NCI-H2081 (cell line): ENCODE measurements at regions not wholly inside any gene's neighbourhood (a gene's known extent, or its start where the extent isn't known, plus 50 kb on each side); places are given as distances from the start of the nearest gene placed in this dataset.

Source experiments
- DNase-seq, 2 experiments: peaks; one replicate each; lab custom pipeline; 2025; lab: John Stamatoyannopoulos, UW

GRCh38 chr5:4722886-4723285 lies 417.2 kb upstream of the ADAMTS16 start:
- DNase-seq, result no peak

- no peak for DNase-seq
These were observed 414.5 kb upstream of the ADAMTS16 start for GRCh38 chr5:4725594-4725993.

- no peak for DNase-seq
These were observed 409.9 kb upstream of the ADAMTS16 start for GRCh38 chr5:4730279-4730678.

- no peak for DNase-seq
These were observed 405.8 kb upstream of the ADAMTS16 start for GRCh38 chr5:4734348-4734747.

- DNase-seq, result no peak
These were observed 404.9 kb upstream of the ADAMTS16 start for GRCh38 chr5:4735261-4735660.

- DNase-seq, result no peak
These were observed 402.3 kb upstream of the ADAMTS16 start for GRCh38 chr5:4737868-4738267.

GRCh38 chr5:4738298-4738697 lies 401.8 kb upstream of the ADAMTS16 start:
- no peak for DNase-seq

GRCh38 chr5:4740156-4740555 lies 400.0 kb upstream of the ADAMTS16 start:
- DNase-seq, result no peak

GRCh38 chr5:4758550-4758949 lies 381.6 kb upstream of the ADAMTS16 start:
- no peak for DNase-seq

GRCh38 chr5:4758996-4759395 lies 381.1 kb upstream of the ADAMTS16 start:
- DNase-seq, result no peak

GRCh38 chr5:4762316-4762715 lies 377.8 kb upstream of the ADAMTS16 start:
- no peak for DNase-seq

- no peak for DNase-seq
These were observed 374.7 kb upstream of the ADAMTS16 start for GRCh38 chr5:4765411-4765810.

- no peak for DNase-seq
These were observed 374.0 kb upstream of the ADAMTS16 start for GRCh38 chr5:4766101-4766500.

- no peak for DNase-seq
These were observed 367.5 kb upstream of the ADAMTS16 start for GRCh38 chr5:4772591-4772990.

GRCh38 chr5:4773827-4774317 lies 366.3 kb upstream of the ADAMTS16 start:
- DNase-seq, result no peak

- no peak for DNase-seq
These were observed 362.7 kb upstream of the ADAMTS16 start for GRCh38 chr5:4777435-4777834.

GRCh38 chr5:4780633-4781032 lies 359.5 kb upstream of the ADAMTS16 start:
- no peak for DNase-seq

GRCh38 chr5:4781299-4781698 lies 358.8 kb upstream of the ADAMTS16 start:
- DNase-seq, result no peak

- DNase-seq, result no peak
These were observed 354.2 kb upstream of the ADAMTS16 start for GRCh38 chr5:4785971-4786370.

- no peak for DNase-seq
These were observed 342.7 kb upstream of the ADAMTS16 start for GRCh38 chr5:4797445-4797844.

GRCh38 chr5:4802044-4802443 lies 338.1 kb upstream of the ADAMTS16 start:
- DNase-seq, result no peak

GRCh38 chr5:4804691-4805360 lies 335.3 kb upstream of the ADAMTS16 start:
- DNase-seq, result no peak

GRCh38 chr5:4815002-4815401 lies 325.1 kb upstream of the ADAMTS16 start:
- DNase-seq, result no peak

GRCh38 chr5:4817767-4818166 lies 322.4 kb upstream of the ADAMTS16 start:
- DNase-seq, result no peak
